ENCODE measurements at regions not wholly inside any gene's neighbourhood (a gene's known extent, or its start where the extent isn't known, plus 50 kb on each side); places are given as distances from the start of the nearest gene placed in this dataset.

- 34 to 50% methylated on average over 1 of the region's 1 CpG for WGBS, 2 donors
- no peak overlapping the region for H3K4me3 ChIP-seq (replicated peaks in 1 of 3)
- TF ChIP-seq POLR2A (IDR thresholded peaks at IDR 0.05) (no peak), CTCF (IDR thresholded peaks at IDR 0.05) (no peak)
- no peaks in the 10 kb centered on the region for H3K9me3 ChIP-seq
- H3K36me3 ChIP-seq, result no peaks in the 10 kb centered on the region
- no peak for DNase-seq
- intact Hi-C loops (cut with DNase I), result no loop called here
- no peak overlapping the region for H3K27ac ChIP-seq
- H3K4me1 ChIP-seq, result no peaks in the 10 kb centered on the region
- no peaks in the 10 kb centered on the region for H3K27me3 ChIP-seq
Measured at GRCh38 chr11:30730011-30730410, 143.9 kb upstream of the MPPED2 start.

GRCh38 chr11:30729187-30729713 lies 143.1 kb upstream of the MPPED2 start:
- H3K9me3 ChIP-seq, result no peaks in the 10 kb centered on the region
- no peaks in the 10 kb centered on the region for H3K4me1 ChIP-seq
- H3K36me3 ChIP-seq, result no peaks in the 10 kb centered on the region
- H3K27ac ChIP-seq, result no peak overlapping the region
- H3K27me3 ChIP-seq, result no peaks in the 10 kb centered on the region
- intact Hi-C loops (cut with DNase I), result no loop called here
- TF ChIP-seq POLR2A (IDR thresholded peaks at IDR 0.05) (no peak), CTCF (IDR thresholded peaks at IDR 0.05) (no peak)
- DNase-seq, result no peak
- 47 to 52% methylated on average over 1 of the region's 1 CpG for WGBS, 2 donors
- no peak overlapping the region for H3K4me3 ChIP-seq (replicated peaks in 1 of 3)

- H3K36me3 ChIP-seq, result no peaks in the 10 kb centered on the region
- no peak for DNase-seq
- H3K4me1 ChIP-seq, result no peaks in the 10 kb centered on the region
- no peak overlapping the region for H3K4me3 ChIP-seq (replicated peaks in 1 of 3)
- no peaks in the 10 kb centered on the region for H3K27me3 ChIP-seq
- intact Hi-C loops (cut with DNase I), result no loop called here
- no peak overlapping the region for H3K27ac ChIP-seq
- no peaks in the 10 kb centered on the region for H3K9me3 ChIP-seq
- 44 to 54% methylated on average over 2 of the region's 2 CpGs for WGBS, 2 donors
- TF ChIP-seq POLR2A (IDR thresholded peaks at IDR 0.05), result no peak
- no peak for TF ChIP-seq CTCF (IDR thresholded peaks at IDR 0.05)
Measured at GRCh38 chr11:30725645-30726195, 139.6 kb upstream of the MPPED2 start.

GRCh38 chr11:30724274-30724673 lies 138.1 kb upstream of the MPPED2 start:
- Histone ChIP-seq H3K27ac (no peak overlapping the region), H3K36me3 (no peaks in the 10 kb centered on the region), H3K27me3 (no peaks in the 10 kb centered on the region), H3K4me3 (replicated peaks in 1 of 3) (no peak overlapping the region), H3K9me3 (no peaks in the 10 kb centered on the region), H3K4me1 (peaks cover 0 to 1% of the 10 kb centered on the region in 2 donors)
- no peak for DNase-seq
- no peak for TF ChIP-seq POLR2A (IDR thresholded peaks at IDR 0.05)
- intact Hi-C loops (cut with DNase I), result no loop called here

- no peaks in the 10 kb centered on the region for H3K27me3 ChIP-seq
- 78 to 82% methylated on average over 4 of the region's 4 CpGs for WGBS, 2 donors
Measured at GRCh38 chr11:30719371-30719770, 133.2 kb upstream of the MPPED2 start.

More at GRCh38 chr11:30719371-30719770, 133.2 kb upstream of the MPPED2 start:
- no peak for DNase-seq
- TF ChIP-seq CTCF (IDR thresholded peaks at IDR 0.05) (no peak), POLR2A (IDR thresholded peaks at IDR 0.05) (no peak)
- peaks cover 0 to 9% of the 10 kb centered on the region in 2 donors for H3K4me1 ChIP-seq
- no peak overlapping the region for H3K4me3 ChIP-seq (replicated peaks in 1 of 3)
- H3K27ac ChIP-seq, result no peak overlapping the region
- H3K9me3 ChIP-seq, result no peaks in the 10 kb centered on the region
- H3K36me3 ChIP-seq, result no peaks in the 10 kb centered on the region
- intact Hi-C loops (cut with DNase I), result no loop called here

Measured in thyroid gland (tissue), 4 donors.